HFF-Myc (cell line): ENCODE measurements at regions not wholly inside any gene's neighbourhood (a gene's known extent, or its start where the extent isn't known, plus 50 kb on each side); places are given as distances from the start of the nearest gene placed in this dataset.

Experiments
- DNase-seq: peaks from one replicate; pipeline ENCODE4 v3.0.0-alpha.2; 2011; ENCODE audit warnings: low read depth; ENCODE audit errors: extremely low read depth
- H3K4me3 ChIP-seq: replicated peaks from 2 replicates; pipeline ENCODE4 v1.5.1; 2011; ENCODE audit warnings: low read depth, mild to moderate bottlenecking, control low read depth, low read length
- TF ChIP-seq, protein P1 (sequence below): IDR thresholded peaks from 2 replicates; pipeline ENCODE4 v1.5.1; 2012; ENCODE audit warnings: mild to moderate bottlenecking, low read depth, low read length, control low read depth; ENCODE audit errors: missing control alignments

GRCh38 chr10:80697926-80698325, 160.2 kb downstream of the SH2D4B start:
- DNase-seq, result no peak
- H3K4me3 ChIP-seq, result no peak overlapping the region
- TF ChIP-seq, protein P1, sequence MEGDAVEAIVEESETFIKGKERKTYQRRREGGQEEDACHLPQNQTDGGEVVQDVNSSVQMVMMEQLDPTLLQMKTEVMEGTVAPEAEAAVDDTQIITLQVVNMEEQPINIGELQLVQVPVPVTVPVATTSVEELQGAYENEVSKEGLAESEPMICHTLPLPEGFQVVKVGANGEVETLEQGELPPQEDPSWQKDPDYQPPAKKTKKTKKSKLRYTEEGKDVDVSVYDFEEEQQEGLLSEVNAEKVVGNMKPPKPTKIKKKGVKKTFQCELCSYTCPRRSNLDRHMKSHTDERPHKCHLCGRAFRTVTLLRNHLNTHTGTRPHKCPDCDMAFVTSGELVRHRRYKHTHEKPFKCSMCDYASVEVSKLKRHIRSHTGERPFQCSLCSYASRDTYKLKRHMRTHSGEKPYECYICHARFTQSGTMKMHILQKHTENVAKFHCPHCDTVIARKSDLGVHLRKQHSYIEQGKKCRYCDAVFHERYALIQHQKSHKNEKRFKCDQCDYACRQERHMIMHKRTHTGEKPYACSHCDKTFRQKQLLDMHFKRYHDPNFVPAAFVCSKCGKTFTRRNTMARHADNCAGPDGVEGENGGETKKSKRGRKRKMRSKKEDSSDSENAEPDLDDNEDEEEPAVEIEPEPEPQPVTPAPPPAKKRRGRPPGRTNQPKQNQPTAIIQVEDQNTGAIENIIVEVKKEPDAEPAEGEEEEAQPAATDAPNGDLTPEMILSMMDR, result no peak

DNA sequence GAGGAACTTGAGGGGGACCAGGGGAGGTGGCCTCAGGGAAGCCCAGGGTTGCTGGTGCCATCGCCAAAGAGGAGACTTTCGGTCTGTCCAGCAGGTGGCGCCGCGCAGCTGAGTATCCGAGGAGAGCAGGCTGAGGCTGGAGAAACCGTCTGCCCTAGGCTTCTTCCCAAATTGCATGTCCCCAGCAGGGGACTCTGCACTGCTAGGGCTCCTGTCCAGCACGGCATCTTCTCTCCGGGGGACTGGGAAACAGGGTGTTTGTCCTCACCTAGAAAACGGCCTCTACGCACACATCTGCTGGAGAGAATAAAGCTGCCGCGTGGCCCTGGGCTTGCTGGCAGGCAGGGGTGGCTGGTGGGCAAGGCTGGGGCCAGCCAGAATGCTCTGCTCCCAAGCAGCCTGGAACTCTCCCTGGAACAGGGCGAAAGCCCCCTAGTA, 161.9 kb downstream of the SH2D4B start:
- H3K4me3 ChIP-seq, result no peak overlapping the region
- peak; percentile 24 for DNase-seq
- TF ChIP-seq, protein P1, result peak; percentile 91

GRCh38 chr10:80700252-80700651, 162.6 kb downstream of the SH2D4B start:
- DNase-seq, result no peak
- TF ChIP-seq, protein P1, result no peak
- no peak overlapping the region for H3K4me3 ChIP-seq

DNA sequence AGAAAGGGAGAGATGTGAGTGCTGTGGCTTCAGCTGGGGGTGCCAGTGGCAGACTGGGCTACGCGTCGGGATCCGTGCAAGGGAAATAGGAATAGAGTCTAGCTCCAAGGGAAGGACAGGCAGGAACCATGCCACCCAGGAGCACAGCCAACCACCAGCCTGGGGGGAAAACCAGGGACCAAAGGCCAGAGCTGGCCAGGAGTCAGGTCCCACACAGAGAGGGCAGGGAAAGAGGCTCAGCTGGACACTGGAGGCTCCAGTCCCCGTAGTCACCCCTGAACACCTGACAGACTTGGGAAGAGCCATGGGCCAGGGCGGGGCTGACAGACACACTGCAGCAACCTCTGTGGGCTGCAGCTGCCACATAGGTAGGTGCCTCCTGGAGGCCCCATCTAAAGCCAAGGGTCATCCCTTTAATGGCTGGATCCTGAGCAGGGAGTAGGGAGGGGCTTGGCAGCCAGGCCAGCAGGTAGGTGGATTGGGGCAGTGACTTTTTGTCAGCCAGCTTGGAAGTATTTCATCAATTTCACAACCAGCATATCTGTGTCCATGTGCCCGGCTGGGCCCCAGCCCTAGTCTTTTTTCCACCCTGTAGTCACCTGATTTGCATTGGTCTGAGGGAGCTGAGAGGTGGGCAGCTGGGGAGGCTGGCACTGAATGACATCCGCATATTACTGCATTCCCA, 163.2 kb downstream of the SH2D4B start:
- TF ChIP-seq, protein P1, result no peak
- DNase-seq, result no peak
- no peak overlapping the region for H3K4me3 ChIP-seq

GRCh38 chr10:80701706-80702105, 164.0 kb downstream of the SH2D4B start:
- DNase-seq, result no peak
- TF ChIP-seq, protein P1, result no peak

GRCh38 chr10:80702143-80702542, 164.4 kb downstream of the SH2D4B start:
- no peak overlapping the region for H3K4me3 ChIP-seq
- TF ChIP-seq, protein P1, result no peak
- no peak for DNase-seq

More at GRCh38 chr10:80701706-80702105, 164.0 kb downstream of the SH2D4B start:
- H3K4me3 ChIP-seq, result no peak overlapping the region

DNA sequence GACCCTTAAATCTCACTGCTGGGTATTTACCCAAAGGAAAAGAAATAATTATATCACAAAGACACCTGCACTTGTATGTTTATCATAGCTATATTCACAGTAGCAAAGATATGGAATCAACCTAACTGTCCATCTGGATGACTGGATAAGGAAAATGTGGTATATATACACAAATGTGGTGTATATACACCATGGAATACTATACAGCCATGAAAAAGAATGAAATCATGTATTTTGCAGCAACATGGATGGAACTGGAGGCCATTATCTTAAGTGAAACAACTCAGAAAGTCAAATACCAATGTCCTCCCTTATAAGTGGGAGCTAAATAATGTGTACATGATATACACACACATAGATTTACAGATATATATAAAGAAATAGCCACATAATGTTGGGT, 168.2 kb downstream of the SH2D4B start:
- TF ChIP-seq, protein P1, result no peak
- no peak overlapping the region for H3K4me3 ChIP-seq
- DNase-seq, result no peak
